Astrocyte (in vitro differentiated cells and primary cell): ENCODE measurements at regions not wholly inside any gene's neighbourhood (a gene's known extent, or its start where the extent isn't known, plus 50 kb on each side); places are given as distances from the start of the nearest gene placed in this dataset.

Experiments used
- EZH2 ChIP-seq: IDR thresholded peaks from 2 replicates; pipeline ENCODE4 v1.6.1; 2012; ENCODE audit warnings: mild to moderate bottlenecking, low read length, inconsistent platforms; ENCODE audit not compliant: insufficient read depth
- TF ChIP-seq, protein P1 (sequence below): IDR thresholded peaks from 2 replicates; pipeline ENCODE4 v1.5.1; 2011; ENCODE audit warnings: low read depth, mild to moderate bottlenecking, inconsistent platforms, low read length, moderate library complexity; ENCODE audit not compliant: insufficient read depth

DNA sequence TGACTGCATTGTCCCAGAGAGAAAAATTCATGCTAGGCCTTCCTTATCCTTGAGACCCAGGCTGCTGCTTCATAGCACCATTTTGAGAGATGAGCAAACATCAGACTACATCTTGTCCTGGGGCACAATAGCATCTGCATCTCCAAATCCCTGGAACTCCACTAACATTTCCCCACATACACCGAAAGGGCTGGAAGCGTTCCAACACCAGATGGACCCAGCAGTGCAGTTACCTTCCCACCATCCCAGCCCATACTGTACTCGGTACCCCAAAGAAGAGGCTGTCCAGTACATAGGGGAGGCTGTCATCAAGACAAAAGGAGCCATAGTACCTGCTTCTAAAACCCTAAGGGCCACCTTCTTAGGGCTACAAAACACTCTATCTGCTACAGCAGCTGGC, 547.2 kb upstream of the CHORDC1 start:
- TF ChIP-seq, protein P1, sequence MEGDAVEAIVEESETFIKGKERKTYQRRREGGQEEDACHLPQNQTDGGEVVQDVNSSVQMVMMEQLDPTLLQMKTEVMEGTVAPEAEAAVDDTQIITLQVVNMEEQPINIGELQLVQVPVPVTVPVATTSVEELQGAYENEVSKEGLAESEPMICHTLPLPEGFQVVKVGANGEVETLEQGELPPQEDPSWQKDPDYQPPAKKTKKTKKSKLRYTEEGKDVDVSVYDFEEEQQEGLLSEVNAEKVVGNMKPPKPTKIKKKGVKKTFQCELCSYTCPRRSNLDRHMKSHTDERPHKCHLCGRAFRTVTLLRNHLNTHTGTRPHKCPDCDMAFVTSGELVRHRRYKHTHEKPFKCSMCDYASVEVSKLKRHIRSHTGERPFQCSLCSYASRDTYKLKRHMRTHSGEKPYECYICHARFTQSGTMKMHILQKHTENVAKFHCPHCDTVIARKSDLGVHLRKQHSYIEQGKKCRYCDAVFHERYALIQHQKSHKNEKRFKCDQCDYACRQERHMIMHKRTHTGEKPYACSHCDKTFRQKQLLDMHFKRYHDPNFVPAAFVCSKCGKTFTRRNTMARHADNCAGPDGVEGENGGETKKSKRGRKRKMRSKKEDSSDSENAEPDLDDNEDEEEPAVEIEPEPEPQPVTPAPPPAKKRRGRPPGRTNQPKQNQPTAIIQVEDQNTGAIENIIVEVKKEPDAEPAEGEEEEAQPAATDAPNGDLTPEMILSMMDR, result no peak
- no peak for TF ChIP-seq EZH2
